Spinal cord (tissue), 9 donors: ENCODE measurements at regions not wholly inside any gene's neighbourhood (a gene's known extent, or its start where the extent isn't known, plus 50 kb on each side); places are given as distances from the start of the nearest gene placed in this dataset.

Experiments used
- DNase-seq, 6 donors: peaks; one replicate each; pipeline versions ENCODE4 v3.0.0 to v3.0.0-alpha.2; 2013 to 2015; ENCODE audit warnings: low spot score in 6 of 6, low read depth in 4 of 6
- H3K27ac ChIP-seq: one replicate; pipeline ENCODE4 v1.5.1; 2013; ENCODE audit warnings: low read depth, low read length, control low read depth
- H3K27me3 ChIP-seq: one replicate; pipeline ENCODE4 v1.6.1; 2013; ENCODE audit warnings: low read length; ENCODE audit not compliant: control insufficient read depth, insufficient read depth
- H3K36me3 ChIP-seq: one replicate; pipeline ENCODE4 v1.6.1; 2013; ENCODE audit warnings: low read length; ENCODE audit not compliant: control insufficient read depth, insufficient read depth
- H3K4me1 ChIP-seq: one replicate; pipeline ENCODE4 v1.6.1; 2013; ENCODE audit warnings: low read length; ENCODE audit not compliant: control insufficient read depth, insufficient read depth
- H3K4me3 ChIP-seq: one replicate; pipeline ENCODE4 v1.5.1; 2013; ENCODE audit warnings: low read depth, low read length, control low read depth
- H3K9me3 ChIP-seq: one replicate; pipeline ENCODE4 v1.6.1; 2013; ENCODE audit warnings: low read length; ENCODE audit not compliant: control insufficient read depth, insufficient read depth
- WGBS: methylation state at CpG from one replicate; pipeline ENCODE4 v1.1.5; 2013; ENCODE audit warnings: missing lambda C conversion rate; ENCODE audit not compliant: insufficient coverage; 5-methylcytosine and 5-hydroxymethylcytosine counted together
- donor health status: healthy.

GRCh38 chr18:75341897-75342296, 85.6 kb downstream of the SMIM21 start:
- 40% methylated on average over 2 of the region's 6 CpGs for WGBS
- no peaks in the 10 kb centered on the region for H3K9me3 ChIP-seq
- no peak overlapping the region for H3K4me3 ChIP-seq
- peaks cover 19% of the 10 kb centered on the region for H3K4me1 ChIP-seq
- H3K36me3 ChIP-seq: no peaks in the 10 kb centered on the region
- no peak overlapping the region for H3K27ac ChIP-seq
- DNase-seq: no peak
- H3K27me3 ChIP-seq: peaks cover 2% of the 10 kb centered on the region

GRCh38 chr18:75341267-75341666, 86.2 kb downstream of the SMIM21 start:
- peak in 5 of 6 donors; percentile 35 to 88 (median 61) for DNase-seq

GRCh38 chr18:75339936-75340605, 87.4 kb downstream of the SMIM21 start:
- peak in 4 of 6 donors; percentile 27 to 80 (median 52) for DNase-seq

More at GRCh38 chr18:75341267-75341666, 86.2 kb downstream of the SMIM21 start:
- no peaks in the 10 kb centered on the region for H3K9me3 ChIP-seq
- H3K27me3 ChIP-seq: peaks cover 2% of the 10 kb centered on the region
- no peak overlapping the region for H3K4me3 ChIP-seq
- H3K36me3 ChIP-seq: no peaks in the 10 kb centered on the region
- WGBS: 32% methylated on average over 9 of the region's 9 CpGs
- peak overlapping the region; percentile 13 for H3K27ac ChIP-seq
- H3K4me1 ChIP-seq: peaks cover 19% of the 10 kb centered on the region

More at GRCh38 chr18:75339936-75340605, 87.4 kb downstream of the SMIM21 start:
- Histone ChIP-seq H3K4me1 (peaks cover 19% of the 10 kb centered on the region), H3K27ac (peak overlapping the region; percentile 59), H3K4me3 (no peak overlapping the region), H3K27me3 (peaks cover 2% of the 10 kb centered on the region), H3K9me3 (no peaks in the 10 kb centered on the region), H3K36me3 (no peaks in the 10 kb centered on the region)
- WGBS: 42% methylated on average over 5 of the region's 21 CpGs
